SK-N-MC (cell line): ENCODE measurements at regions not wholly inside any gene's neighbourhood (a gene's known extent, or its start where the extent isn't known, plus 50 kb on each side); places are given as distances from the start of the nearest gene placed in this dataset.
A peak's percentile ranks its signal among the peaks of the same experiment; 100 is the strongest.
"Not testable (repeated sequence)": the region's sequence is repeated elsewhere in the genome, so short reads cannot be mapped to it uniquely, and the experiment has no call there.

Experiments
- DNase-seq: peaks from one replicate; pipeline ENCODE4 v3.0.0-alpha.2; 2011; ENCODE audit warnings: low read depth, low spot score
- H3K27ac ChIP-seq: fragments of 200-600 bp; sonication (generic); 2 replicates; pipeline ENCODE4 v1.5.1; 2016; ENCODE audit warnings: mixed run types
- H3K36me3 ChIP-seq: fragments of 200-600 bp; sonication (generic); 2 replicates; pipeline ENCODE4 v1.6.1; 2017; ENCODE audit warnings: antibody characterized with exemption, low read length, mixed read lengths; ENCODE audit not compliant: insufficient read depth
- H3K4me3 ChIP-seq: fragments of 200-600 bp; sonication (generic); 2 replicates; pipeline ENCODE4 v1.5.1; 2016
- H3K9ac ChIP-seq: fragments of 200-600 bp; sonication (generic); 2 replicates; pipeline ENCODE4 v1.8.0; 2017; ENCODE audit warnings: mixed run types, mixed read lengths; ENCODE audit not compliant: insufficient read length
- H3K9me3 ChIP-seq: fragments of 200-600 bp; sonication (generic); 2 replicates; pipeline ENCODE4 v1.6.1; 2017; ENCODE audit warnings: low read depth, mild to moderate bottlenecking, antibody characterized with exemption, low read length, moderate library complexity, mixed read lengths
- EZH2 ChIP-seq: fragments of 200-600 bp; sonication (generic); IDR thresholded peaks from one replicate; pipeline ENCODE4 v1.6.1; 2017; ENCODE audit warnings: antibody characterized with exemption
- FOXP2 ChIP-seq: optimal IDR thresholded peaks from 2 replicates; pipeline ENCODE3; 2011; ENCODE audit warnings: mild to moderate bottlenecking, moderate library complexity; ENCODE audit not compliant: insufficient read depth; ENCODE audit errors: extremely low read length, control extremely low read depth
- POLR2AphosphoS5 ChIP-seq: IDR thresholded peaks from 2 replicates; pipeline ENCODE4 v1.6.1; 2012; ENCODE audit warnings: mild to moderate bottlenecking, low read depth, low read length, borderline replicate concordance

DNA sequence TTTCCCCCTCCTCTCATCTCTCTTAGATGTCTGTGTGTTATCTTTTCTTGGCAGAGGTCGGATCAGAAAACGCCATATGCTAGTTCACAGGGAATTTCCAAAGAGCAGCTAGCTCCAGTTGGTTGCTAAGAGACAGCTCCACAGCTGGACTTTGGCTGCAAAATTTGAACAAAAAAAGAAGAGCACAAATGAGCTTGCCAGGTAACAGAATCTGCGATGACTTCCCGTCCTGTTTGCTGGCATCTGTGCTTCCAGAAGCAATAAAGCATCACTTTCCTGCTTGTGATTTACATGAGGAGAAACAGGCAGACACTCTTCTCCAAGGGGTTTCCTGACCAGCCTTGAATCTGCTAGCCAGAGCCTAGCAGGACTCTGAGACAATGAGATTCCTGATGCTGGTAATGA is 596.0 kb upstream of the B3GAT1 start:
- Histone ChIP-seq H3K9ac (peak overlapping the region; percentile 3), H3K36me3 (no peaks in the 10 kb centered on the region), H3K4me3 (no peak overlapping the region), H3K9me3 (no peaks in the 10 kb centered on the region), H3K27ac (peak overlapping the region; percentile 26)
- TF ChIP-seq FOXP2 (no peak), EZH2 (no peak), POLR2AphosphoS5 (no peak)
- no peak for DNase-seq

- no peaks in the 10 kb centered on the region for H3K9me3 ChIP-seq
- TF ChIP-seq FOXP2 (no peak), POLR2AphosphoS5 (no peak), EZH2 (no peak)
- no peak for DNase-seq
- no peak overlapping the region for H3K27ac ChIP-seq
- H3K9ac ChIP-seq: no peak overlapping the region
- H3K36me3 ChIP-seq: no peaks in the 10 kb centered on the region
- no peak overlapping the region for H3K4me3 ChIP-seq
Observed at GRCh38 chr11:135006800-135007199, 594.8 kb upstream of the B3GAT1 start.

- TF ChIP-seq EZH2: no peak
- TF ChIP-seq FOXP2: no peak
- TF ChIP-seq POLR2AphosphoS5: no peak
Observed at GRCh38 chr11:135004495-135004894, 592.5 kb upstream of the B3GAT1 start.

GRCh38 chr11:135002236-135002635 is 590.2 kb upstream of the B3GAT1 start:
- Histone ChIP-seq H3K9ac (peak overlapping the region; percentile 40), H3K4me3 (peak overlapping the region; percentile 29), H3K9me3 (no peaks in the 10 kb centered on the region), H3K27ac (peak overlapping the region; percentile 95), H3K36me3 (no peaks in the 10 kb centered on the region)
- no peak for DNase-seq
- no peak for TF ChIP-seq POLR2AphosphoS5
- no peak for TF ChIP-seq FOXP2
- no peak for TF ChIP-seq EZH2

More at GRCh38 chr11:135004495-135004894, 592.5 kb upstream of the B3GAT1 start:
- Histone ChIP-seq H3K9ac (no peak overlapping the region), H3K36me3 (no peaks in the 10 kb centered on the region), H3K9me3 (no peaks in the 10 kb centered on the region), H3K27ac (peak overlapping the region; percentile 39), H3K4me3 (no peak overlapping the region)
- no peak for DNase-seq

DNA sequence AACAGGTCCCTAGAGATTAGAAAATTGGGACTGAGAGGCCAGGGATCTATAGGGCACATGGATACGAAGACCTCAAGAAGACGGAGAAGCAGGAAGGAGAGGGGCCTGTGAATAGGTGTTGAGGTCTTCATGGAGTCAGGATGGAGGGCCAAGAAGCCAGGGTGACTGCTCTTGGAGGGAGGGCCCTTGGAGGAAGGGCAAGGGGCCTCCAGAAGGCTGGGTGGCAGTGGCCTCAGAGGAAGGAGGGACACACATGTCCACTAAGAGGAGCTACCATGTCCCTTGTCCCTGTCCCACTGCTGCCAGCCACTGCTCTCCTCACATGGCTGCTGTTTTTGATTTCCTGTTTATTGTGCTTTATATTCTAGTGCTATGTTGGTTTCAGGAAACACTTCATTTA is 589.5 kb upstream of the B3GAT1 start:
- H3K4me3 ChIP-seq: no peak overlapping the region
- no peak for DNase-seq
- peak overlapping the region; percentile 95 for H3K27ac ChIP-seq
- TF ChIP-seq POLR2AphosphoS5 (no peak), FOXP2 (peak; percentile 66)
- no peaks in the 10 kb centered on the region for H3K36me3 ChIP-seq
- H3K9me3 ChIP-seq: no peaks in the 10 kb centered on the region
- H3K9ac ChIP-seq: no peak overlapping the region

DNA sequence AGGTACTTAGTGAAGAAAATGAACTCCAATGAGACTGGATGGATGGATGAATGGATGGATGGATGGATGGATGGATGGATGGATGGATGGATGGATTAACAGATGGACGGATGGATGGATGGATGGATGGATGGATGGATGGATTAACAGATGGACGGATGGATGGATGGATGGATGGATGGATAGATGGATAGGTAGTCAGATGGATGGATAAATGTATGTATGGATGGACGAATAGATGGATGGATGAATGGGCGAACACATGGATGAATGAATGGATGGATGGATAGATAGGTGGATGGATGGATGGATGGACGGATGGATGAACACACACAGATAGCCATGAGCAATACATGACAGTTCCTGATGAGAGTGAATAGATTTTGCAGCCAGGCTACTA is 589.0 kb upstream of the B3GAT1 start:
- H3K9ac ChIP-seq, DNase-seq, H3K9me3 ChIP-seq, H3K36me3 ChIP-seq, H3K4me3 ChIP-seq: not testable (repeated sequence)
- peak overlapping the region; percentile 95 for H3K27ac ChIP-seq

- Histone ChIP-seq H3K4me3 (no peak overlapping the region), H3K9me3 (no peaks in the 10 kb centered on the region)
- DNase-seq: no peak
Observed at GRCh38 chr11:134999590-134999989, 587.5 kb upstream of the B3GAT1 start.

DNA sequence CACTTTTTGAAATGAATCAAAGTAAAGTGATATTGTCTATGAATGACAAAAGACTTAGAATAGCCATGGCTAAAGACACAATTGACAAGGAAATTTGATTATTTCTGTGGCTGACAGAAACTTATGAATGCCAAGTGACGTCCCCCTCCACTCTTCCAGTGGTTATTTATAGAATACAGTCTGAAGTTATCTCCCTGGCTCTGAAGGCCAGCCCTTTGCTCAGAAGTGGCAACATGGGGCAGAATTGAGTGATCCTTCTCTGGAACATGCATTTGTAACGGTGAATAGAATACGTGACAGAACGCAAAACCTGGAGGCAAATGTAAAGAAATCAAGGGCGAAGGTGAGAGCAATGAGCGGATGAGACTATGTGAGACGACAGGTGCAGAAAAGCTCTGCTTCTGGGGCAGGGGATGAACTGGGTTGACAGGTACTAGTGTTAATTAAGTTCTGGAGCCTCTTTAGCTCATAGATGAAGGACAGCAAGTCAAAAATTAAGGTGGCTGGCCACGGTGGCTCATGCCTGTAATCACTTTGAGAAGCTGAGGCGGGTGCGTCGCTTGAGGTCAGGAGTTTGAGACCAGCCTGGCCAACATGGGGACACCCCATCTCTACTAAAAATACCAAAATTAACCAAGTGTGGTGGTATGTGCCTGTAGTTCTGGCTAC is 585.7 kb upstream of the B3GAT1 start:
- Histone ChIP-seq H3K9ac (no peak overlapping the region), H3K9me3 (no peaks in the 10 kb centered on the region), H3K27ac (peak overlapping the region; percentile 95), H3K36me3 (no peaks in the 10 kb centered on the region), H3K4me3 (no peak overlapping the region)
- DNase-seq: no peak
- TF ChIP-seq EZH2: no peak
- no peak for TF ChIP-seq FOXP2
- no peak for TF ChIP-seq POLR2AphosphoS5

More at GRCh38 chr11:134999590-134999989, 587.5 kb upstream of the B3GAT1 start:
- peak overlapping the region; percentile 95 for H3K27ac ChIP-seq
- TF ChIP-seq FOXP2: no peak
- TF ChIP-seq POLR2AphosphoS5: no peak
- no peak for TF ChIP-seq EZH2
- H3K9ac ChIP-seq: peak overlapping the region; percentile 0
- H3K36me3 ChIP-seq: no peaks in the 10 kb centered on the region

- peak overlapping the region; percentile 96 for H3K27ac ChIP-seq
- DNase-seq: no peak
- TF ChIP-seq EZH2 (no peak), FOXP2 (no peak), POLR2AphosphoS5 (no peak)
- peak overlapping the region; percentile 15; the same call in 1 of the 2 replicates for H3K4me3 ChIP-seq
- no peaks in the 10 kb centered on the region for H3K9me3 ChIP-seq
- no peaks in the 10 kb centered on the region for H3K36me3 ChIP-seq
- peak overlapping the region; percentile 61 for H3K9ac ChIP-seq
Observed at GRCh38 chr11:134995741-134996140, 583.7 kb upstream of the B3GAT1 start.
